ENCODE measurements at regions not wholly inside any gene's neighbourhood (a gene's known extent, or its start where the extent isn't known, plus 50 kb on each side); places are given as distances from the start of the nearest gene placed in this dataset.

- no peak for TF ChIP-seq POLR2AphosphoS5 (IDR thresholded peaks at IDR 0.05)
- no peak for TF ChIP-seq CTCF (IDR thresholded peaks at IDR 0.05)
- no peak for TF ChIP-seq POLR2A (IDR thresholded peaks at IDR 0.05)
Measured at GRCh38 chr3:116963802-116964201, 254.2 kb downstream of the TUSC7 start.

Data from transverse colon (tissue), 4 donors.